ENCODE measurements at regions not wholly inside any gene's neighbourhood (a gene's known extent, or its start where the extent isn't known, plus 50 kb on each side); places are given as distances from the start of the nearest gene placed in this dataset.

GRCh38 chr1:79353224-79353623, 346.7 kb upstream of the ADGRL4 start:
- BruUV-seq (replicated peaks) = no TSS peak
- in situ Hi-C loops (cut with HindIII; ENCODE audit: low pct_unique_long_range_greater_than_20kb, low sequenced_read_pairs) = no loop called here
- intact Hi-C loops (cut with micrococcal nuclease; ENCODE audit: unreplicated experiment) = loop anchor here (5.0 kb wide), 1 partner anchor 511 kb away; no protein-coding TSS in a partner anchor
- ATAC-seq (peak; percentile 45; the same call in 1 of the 2 replicates), DNase-seq (ENCODE audit: low read depth, low spot score) (no peak)
- TF ChIP-seq SIN3A (IDR thresholded peaks at IDR 0.05; ENCODE audit: borderline replicate concordance, insufficient read depth, low read depth, low read length) (no peak), CTCF (IDR thresholded peaks at IDR 0.05) (peak; percentile 55), TCF7L2 (IDR thresholded peaks at IDR 0.05; ENCODE audit: low read depth, low read length) (no peak), REST (IDR thresholded peaks at IDR 0.05; ENCODE audit: insufficient read depth in 1 of 2, low read depth in 2 of 2, low read length in 1 of 2) (no peak), POLR2AphosphoS5 (IDR thresholded peaks at IDR 0.05; ENCODE audit: low read depth, low read length) (no peak)
- CTCF ChIA-PET = no interaction called here
- H3K4me1 ChIP-seq (ENCODE audit: control insufficient read depth, insufficient read depth, low read length) = no peaks in the 10 kb centered on the region
- POLR2A ChIA-PET = no interaction called here
- no peak overlapping the region for H3K4me3 ChIP-seq (ENCODE audit: low read depth in 2 of 2, low read length in 2 of 2)
- H3K36me3 ChIP-seq (ENCODE audit: control insufficient read depth, insufficient read depth, low read length) = no peaks in the 10 kb centered on the region
- no peaks in the 10 kb centered on the region for H3K27me3 ChIP-seq (ENCODE audit: control insufficient read depth, insufficient read depth, low read length)
- H3K9me3 ChIP-seq (ENCODE audit: control insufficient read depth, insufficient read depth, low read depth, low read length) = no peaks in the 10 kb centered on the region
- H3K27ac ChIP-seq (ENCODE audit: low read length) = no peak overlapping the region

- POLR2A ChIA-PET = no interaction called here
- CTCF ChIA-PET = no interaction called here
- in situ Hi-C loops (cut with HindIII; ENCODE audit: low pct_unique_long_range_greater_than_20kb, low sequenced_read_pairs) = no loop called here
- no peak for ATAC-seq
- Histone ChIP-seq H3K9me3 (ENCODE audit: control insufficient read depth, insufficient read depth, low read depth, low read length) (peaks cover 12% of the 10 kb centered on the region; the same call in 1 of the 2 replicates), H3K4me3 (ENCODE audit: low read depth in 2 of 2, low read length in 2 of 2) (no peak overlapping the region), H3K27me3 (ENCODE audit: control insufficient read depth, insufficient read depth, low read length) (no peaks in the 10 kb centered on the region), H3K27ac (ENCODE audit: low read length) (no peak overlapping the region), H3K36me3 (ENCODE audit: control insufficient read depth, insufficient read depth, low read length) (no peaks in the 10 kb centered on the region), H3K4me1 (ENCODE audit: control insufficient read depth, insufficient read depth, low read length) (no peaks in the 10 kb centered on the region)
- no peak for DNase-seq (ENCODE audit: low read depth, low spot score)
- no TSS peak for BruUV-seq (replicated peaks)
- intact Hi-C loops (cut with micrococcal nuclease; ENCODE audit: unreplicated experiment) = no loop called here
- TF ChIP-seq CTCF (IDR thresholded peaks at IDR 0.05) = no peak
- no peak for TF ChIP-seq REST (IDR thresholded peaks at IDR 0.05; ENCODE audit: insufficient read depth in 1 of 2, low read depth in 2 of 2, low read length in 1 of 2)
- TF ChIP-seq TCF7L2 (IDR thresholded peaks at IDR 0.05; ENCODE audit: low read depth, low read length) = no peak
- TF ChIP-seq SIN3A (IDR thresholded peaks at IDR 0.05; ENCODE audit: borderline replicate concordance, insufficient read depth, low read depth, low read length) = no peak
- TF ChIP-seq POLR2AphosphoS5 (IDR thresholded peaks at IDR 0.05; ENCODE audit: low read depth, low read length) = no peak
Observed at GRCh38 chr1:79326875-79327274, 320.3 kb upstream of the ADGRL4 start.

Data from Panc1 (cell line).